Karpas-422 (cell line): ENCODE measurements at regions not wholly inside any gene's neighbourhood (a gene's known extent, or its start where the extent isn't known, plus 50 kb on each side); places are given as distances from the start of the nearest gene placed in this dataset.

Experiments
- DNase-seq: peaks from one replicate; pipeline ENCODE4 v3.0.0-alpha.2; 2015
- H2AFZ ChIP-seq: fragments of 200-600 bp; sonication (generic); 2 replicates; pipeline ENCODE4 v1.6.1; 2014; ENCODE audit warnings: antibody characterized with exemption, low read length, mixed read lengths
- H3K27ac ChIP-seq: fragments of 200-600 bp; sonication (generic); 2 replicates; pipeline ENCODE4 v1.5.1; 2014; ENCODE audit warnings: mild to moderate bottlenecking, low read length, moderate library complexity
- H3K27me3 ChIP-seq: fragments of 200-600 bp; sonication (generic); 2 replicates; pipeline ENCODE4 v1.6.1; 2014; ENCODE audit warnings: low read length, mixed read lengths
- H3K36me3 ChIP-seq: fragments of 200-600 bp; sonication (generic); 2 replicates; pipeline ENCODE4 v1.6.1; 2014; ENCODE audit warnings: low read length, mixed read lengths; ENCODE audit not compliant: insufficient read depth
- H3K4me1 ChIP-seq: fragments of 200-600 bp; sonication (generic); 2 replicates; pipeline ENCODE4 v1.6.1; 2014; ENCODE audit warnings: mild to moderate bottlenecking, low read length, mixed read lengths
- H3K4me2 ChIP-seq: fragments of 200-600 bp; sonication (generic); 2 replicates; pipeline ENCODE4 v1.6.1; 2014; ENCODE audit warnings: low read length, low read depth, mild to moderate bottlenecking; ENCODE audit not compliant: poor library complexity, severe bottlenecking
- H3K4me3 ChIP-seq: fragments of 200-600 bp; sonication (generic); 2 replicates; pipeline ENCODE4 v1.5.1; 2014; ENCODE audit warnings: mild to moderate bottlenecking, antibody characterized with exemption, low read length, mixed read lengths
- H3K79me2 ChIP-seq: fragments of 200-600 bp; sonication (generic); 2 replicates; pipeline ENCODE4 v1.6.1; 2014; ENCODE audit warnings: mild to moderate bottlenecking, low read length, mixed read lengths
- H3K9ac ChIP-seq: fragments of 200-600 bp; sonication (generic); 2 replicates; pipeline ENCODE4 v1.6.0; 2014; ENCODE audit warnings: low read length
- H3K9me2 ChIP-seq: fragments of 200-600 bp; sonication (generic), shearing (Covaris generic); replicated peaks from 2 replicates; pipeline ENCODE4 v1.6.0; 2014; ENCODE audit warnings: mild to moderate bottlenecking, low read length, moderate library complexity; ENCODE audit not compliant: insufficient read depth
- H3K9me3 ChIP-seq: fragments of 300-700, 200-600 bp; sonication (generic); 2 replicates; pipeline ENCODE4 v1.6.1; 2014; ENCODE audit warnings: low read length, mixed read lengths
- H4K20me1 ChIP-seq: fragments of 200-600 bp; sonication (generic); 2 replicates; pipeline ENCODE4 v1.6.1; 2014; ENCODE audit warnings: mild to moderate bottlenecking, antibody characterized with exemption, low read length, low read depth; ENCODE audit not compliant: insufficient read depth

- no peak for DNase-seq
- H3K27ac ChIP-seq = no peak overlapping the region
- no peaks in the 10 kb centered on the region for H3K36me3 ChIP-seq
- H3K9me2 ChIP-seq = no peaks in the 10 kb centered on the region
- H3K4me2 ChIP-seq = peak overlapping the region; percentile 7
- no peak overlapping the region for H3K4me3 ChIP-seq
- H3K79me2 ChIP-seq = no peaks in the 10 kb centered on the region
- H2AFZ ChIP-seq = no peak overlapping the region
- peaks cover 8% of the 10 kb centered on the region for H3K4me1 ChIP-seq
- H3K9ac ChIP-seq = no peak overlapping the region
- no peaks in the 10 kb centered on the region for H3K27me3 ChIP-seq
- H4K20me1 ChIP-seq = no peaks in the 10 kb centered on the region
- H3K9me3 ChIP-seq = no peaks in the 10 kb centered on the region
Measured at GRCh38 chr3:5726621-5727020, 539.1 kb downstream of the EDEM1 start.

DNA sequence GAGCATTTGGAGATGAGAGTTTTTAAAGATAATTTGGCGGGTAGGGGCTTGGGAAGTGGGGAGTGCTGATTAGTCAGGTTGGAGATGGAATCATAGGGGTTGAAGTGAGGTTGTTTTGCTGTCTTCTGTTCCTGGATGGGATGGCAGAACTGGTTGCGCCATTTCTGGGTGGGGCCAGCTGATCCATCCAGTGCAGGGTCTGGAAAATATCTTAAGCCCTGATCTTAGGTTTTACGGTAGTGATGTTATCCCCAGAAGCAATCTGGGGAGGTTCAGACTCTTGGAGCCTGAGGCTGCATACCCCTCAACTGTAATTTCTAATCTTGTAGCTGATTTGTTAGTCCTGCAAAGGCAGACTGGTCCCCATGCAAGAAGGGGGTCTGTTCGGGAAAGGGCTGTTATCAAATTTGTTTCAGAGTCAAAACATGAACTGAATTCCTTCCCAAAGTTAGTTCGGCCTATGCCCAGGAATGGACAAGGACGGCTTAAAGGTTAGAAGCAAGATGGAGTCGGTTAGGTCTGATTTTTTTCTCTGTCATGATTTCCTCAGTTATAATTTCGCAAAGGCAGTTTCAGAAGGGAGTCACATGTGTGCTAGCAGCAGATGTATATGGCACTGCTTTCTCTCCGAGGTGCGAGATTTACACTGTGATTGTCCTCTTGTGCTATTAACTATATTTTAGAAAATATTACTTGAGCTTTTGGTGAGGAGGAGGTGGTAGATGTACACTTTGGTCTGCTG lies 540.4 kb downstream of the EDEM1 start:
- Histone ChIP-seq H2AFZ (no peak overlapping the region), H3K27ac (no peak overlapping the region), H3K4me1 (peaks cover 20% of the 10 kb centered on the region), H3K9ac (no peak overlapping the region), H3K36me3 (no peaks in the 10 kb centered on the region), H3K9me2 (no peaks in the 10 kb centered on the region), H4K20me1 (no peaks in the 10 kb centered on the region), H3K9me3 (no peaks in the 10 kb centered on the region), H3K27me3 (no peaks in the 10 kb centered on the region), H3K4me2 (no peak overlapping the region), H3K79me2 (no peaks in the 10 kb centered on the region), H3K4me3 (no peak overlapping the region)
- DNase-seq = no peak

- Histone ChIP-seq H2AFZ (no peak overlapping the region), H3K27me3 (no peaks in the 10 kb centered on the region), H3K4me3 (no peak overlapping the region), H3K9ac (no peak overlapping the region), H4K20me1 (no peaks in the 10 kb centered on the region), H3K4me1 (peaks cover 20% of the 10 kb centered on the region), H3K79me2 (no peaks in the 10 kb centered on the region), H3K9me3 (no peaks in the 10 kb centered on the region), H3K27ac (no peak overlapping the region), H3K4me2 (no peak overlapping the region), H3K9me2 (no peaks in the 10 kb centered on the region), H3K36me3 (no peaks in the 10 kb centered on the region)
- peak; percentile 62 for DNase-seq
Measured at GRCh38 chr3:5729852-5730251, 542.3 kb downstream of the EDEM1 start.

GRCh38 chr3:5731100-5731499 lies 543.6 kb downstream of the EDEM1 start:
- Histone ChIP-seq H4K20me1 (no peaks in the 10 kb centered on the region), H2AFZ (no peak overlapping the region), H3K27ac (no peak overlapping the region), H3K4me1 (peaks cover 19% of the 10 kb centered on the region), H3K36me3 (no peaks in the 10 kb centered on the region), H3K9me3 (no peaks in the 10 kb centered on the region), H3K27me3 (no peaks in the 10 kb centered on the region), H3K9me2 (no peaks in the 10 kb centered on the region), H3K9ac (no peak overlapping the region), H3K79me2 (no peaks in the 10 kb centered on the region), H3K4me2 (no peak overlapping the region), H3K4me3 (no peak overlapping the region)
- peak; percentile 66 for DNase-seq

DNA sequence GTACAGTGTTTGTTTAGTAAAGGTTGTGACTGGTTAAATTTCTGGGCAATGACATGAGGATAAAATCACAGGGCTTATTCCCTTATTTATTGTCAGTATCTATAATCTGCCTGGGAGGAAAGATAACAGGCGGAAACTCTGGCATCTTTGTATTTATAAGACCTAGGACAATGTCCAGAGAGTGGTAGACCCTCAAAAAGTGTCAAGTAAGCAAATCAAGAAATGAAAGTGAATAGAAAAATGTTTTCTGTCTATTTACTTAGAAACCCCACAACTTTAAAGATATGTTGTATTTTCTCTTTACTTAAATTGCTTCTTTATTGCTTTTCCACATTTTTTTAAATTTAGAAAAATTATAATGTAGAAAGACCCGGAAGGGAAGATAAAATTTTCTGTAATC lies 544.6 kb downstream of the EDEM1 start:
- Histone ChIP-seq H3K9ac (no peak overlapping the region), H3K4me1 (peaks cover 11% of the 10 kb centered on the region; the same call in 1 of the 2 replicates)

DNA sequence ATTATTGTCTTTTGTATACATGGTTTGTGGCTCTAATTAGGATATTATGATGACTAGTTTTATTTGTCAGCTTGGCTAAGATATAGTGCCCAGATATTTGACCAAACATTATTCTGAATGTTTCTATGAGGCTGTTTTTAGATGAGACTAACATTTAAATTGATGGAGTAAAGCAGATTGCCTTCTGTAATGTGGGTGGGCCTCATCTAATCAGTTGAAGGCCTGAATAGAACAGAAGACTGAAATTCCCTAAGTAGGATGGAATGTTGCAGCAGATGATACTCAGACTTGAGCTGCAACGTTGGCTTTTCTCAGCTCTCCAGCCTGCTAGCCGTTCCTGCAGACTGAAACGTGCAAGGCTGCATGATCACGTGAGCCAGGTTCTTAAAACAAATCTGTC lies 546.5 kb downstream of the EDEM1 start:
- no peaks in the 10 kb centered on the region for H3K27me3 ChIP-seq
- H3K9me2 ChIP-seq = no peaks in the 10 kb centered on the region
- H3K4me2 ChIP-seq = no peak overlapping the region
- no peak overlapping the region for H3K9ac ChIP-seq
- H4K20me1 ChIP-seq = no peaks in the 10 kb centered on the region
- no peaks in the 10 kb centered on the region for H3K79me2 ChIP-seq
- no peak for DNase-seq
- H3K4me3 ChIP-seq = no peak overlapping the region
- no peaks in the 10 kb centered on the region for H3K36me3 ChIP-seq
- no peak overlapping the region for H2AFZ ChIP-seq
- H3K9me3 ChIP-seq = no peaks in the 10 kb centered on the region
- peaks cover 11% of the 10 kb centered on the region; the same call in 1 of the 2 replicates for H3K4me1 ChIP-seq
- no peak overlapping the region for H3K27ac ChIP-seq

More for the DNA sequence above, 544.6 kb downstream of the EDEM1 start:
- no peaks in the 10 kb centered on the region for H3K9me3 ChIP-seq
- no peaks in the 10 kb centered on the region for H3K9me2 ChIP-seq
- no peak overlapping the region for H3K27ac ChIP-seq
- no peaks in the 10 kb centered on the region for H3K36me3 ChIP-seq
- no peak overlapping the region for H3K4me2 ChIP-seq
- H3K79me2 ChIP-seq = no peaks in the 10 kb centered on the region
- no peak overlapping the region for H2AFZ ChIP-seq
- no peak overlapping the region for H3K4me3 ChIP-seq
- H3K27me3 ChIP-seq = no peaks in the 10 kb centered on the region
- no peaks in the 10 kb centered on the region for H4K20me1 ChIP-seq
- DNase-seq = no peak

GRCh38 chr3:5735896-5736295 lies 548.4 kb downstream of the EDEM1 start:
- Histone ChIP-seq H3K4me3 (no peak overlapping the region), H3K4me1 (peaks cover 11% of the 10 kb centered on the region; the same call in 1 of the 2 replicates), H3K9me2 (no peaks in the 10 kb centered on the region), H3K9ac (no peak overlapping the region), H3K27me3 (no peaks in the 10 kb centered on the region), H4K20me1 (no peaks in the 10 kb centered on the region), H3K79me2 (no peaks in the 10 kb centered on the region), H3K4me2 (no peak overlapping the region), H2AFZ (no peak overlapping the region), H3K9me3 (no peaks in the 10 kb centered on the region), H3K36me3 (no peaks in the 10 kb centered on the region), H3K27ac (no peak overlapping the region)
- no peak for DNase-seq

GRCh38 chr3:5739299-5739935 lies 551.9 kb downstream of the EDEM1 start:
- Histone ChIP-seq H3K27me3 (no peaks in the 10 kb centered on the region), H3K79me2 (no peaks in the 10 kb centered on the region), H3K4me1 (no peaks in the 10 kb centered on the region), H3K27ac (no peak overlapping the region), H3K36me3 (no peaks in the 10 kb centered on the region), H2AFZ (no peak overlapping the region), H3K9me2 (no peaks in the 10 kb centered on the region), H3K9me3 (no peaks in the 10 kb centered on the region), H4K20me1 (no peaks in the 10 kb centered on the region), H3K4me3 (no peak overlapping the region), H3K9ac (no peak overlapping the region), H3K4me2 (no peak overlapping the region)
- no peak for DNase-seq
